HG03108 (cell line): ENCODE measurements at regions not wholly inside any gene's neighbourhood (a gene's known extent, or its start where the extent isn't known, plus 50 kb on each side); places are given as distances from the start of the nearest gene placed in this dataset.

Experiments
- ATAC-seq: cut with Tn5 transposase; IDR thresholded peaks from one replicate; pipeline ENCODE4 v1.9.1; 2021; ENCODE audit warnings: moderate library complexity; ENCODE audit not compliant: unreplicated experiment

DNA sequence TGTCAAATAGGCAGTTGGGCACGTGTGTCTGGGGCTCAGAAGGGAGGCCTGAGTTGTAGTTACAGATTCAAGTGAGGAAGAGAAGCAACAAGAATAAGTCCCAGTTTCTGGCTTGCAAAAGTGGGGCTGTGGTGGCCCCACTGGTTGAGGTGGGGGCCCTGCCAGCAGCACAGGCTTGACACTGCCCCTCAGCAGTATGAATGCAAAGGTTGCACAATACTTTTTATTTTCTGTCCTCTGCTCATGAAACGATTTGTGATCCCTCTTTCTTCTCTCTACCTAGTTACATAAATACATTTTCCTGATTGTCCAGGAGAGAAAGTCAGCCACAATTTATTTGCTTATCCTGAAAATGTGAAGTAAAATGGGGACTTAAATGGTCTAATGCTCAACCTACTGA, 577.8 kb downstream of the AACS start:
- ATAC-seq, result no peak

DNA sequence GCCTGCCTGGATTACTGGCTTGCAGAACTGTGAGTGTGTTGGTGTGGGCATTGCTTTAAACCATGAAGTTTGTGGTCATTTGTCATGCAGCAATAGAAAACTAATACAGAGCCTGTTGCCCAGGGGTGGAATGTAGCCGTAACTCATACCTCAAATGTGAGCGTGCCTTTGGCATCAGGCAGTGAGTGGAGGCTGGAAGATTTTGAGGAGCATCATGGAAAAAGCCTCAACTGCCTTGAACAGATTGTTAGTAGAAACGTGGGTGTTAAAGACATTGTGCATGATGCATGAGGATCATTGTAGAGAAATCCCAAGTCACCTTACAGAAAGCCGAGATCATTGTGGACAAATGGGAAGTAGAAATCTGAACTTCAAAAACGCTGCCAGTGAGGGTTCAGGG, 580.5 kb downstream of the AACS start:
- ATAC-seq, result no peak

- no peak for ATAC-seq
Observed at GRCh38 chr12:125650587-125650986, 585.4 kb downstream of the AACS start.

- ATAC-seq, result no peak
Observed at GRCh38 chr12:125651625-125652024, 586.4 kb downstream of the AACS start.

- no peak for ATAC-seq
Observed at GRCh38 chr12:125652681-125653080, 587.4 kb downstream of the AACS start.

GRCh38 chr12:125657681-125658080, 592.4 kb downstream of the AACS start:
- no peak for ATAC-seq

DNA sequence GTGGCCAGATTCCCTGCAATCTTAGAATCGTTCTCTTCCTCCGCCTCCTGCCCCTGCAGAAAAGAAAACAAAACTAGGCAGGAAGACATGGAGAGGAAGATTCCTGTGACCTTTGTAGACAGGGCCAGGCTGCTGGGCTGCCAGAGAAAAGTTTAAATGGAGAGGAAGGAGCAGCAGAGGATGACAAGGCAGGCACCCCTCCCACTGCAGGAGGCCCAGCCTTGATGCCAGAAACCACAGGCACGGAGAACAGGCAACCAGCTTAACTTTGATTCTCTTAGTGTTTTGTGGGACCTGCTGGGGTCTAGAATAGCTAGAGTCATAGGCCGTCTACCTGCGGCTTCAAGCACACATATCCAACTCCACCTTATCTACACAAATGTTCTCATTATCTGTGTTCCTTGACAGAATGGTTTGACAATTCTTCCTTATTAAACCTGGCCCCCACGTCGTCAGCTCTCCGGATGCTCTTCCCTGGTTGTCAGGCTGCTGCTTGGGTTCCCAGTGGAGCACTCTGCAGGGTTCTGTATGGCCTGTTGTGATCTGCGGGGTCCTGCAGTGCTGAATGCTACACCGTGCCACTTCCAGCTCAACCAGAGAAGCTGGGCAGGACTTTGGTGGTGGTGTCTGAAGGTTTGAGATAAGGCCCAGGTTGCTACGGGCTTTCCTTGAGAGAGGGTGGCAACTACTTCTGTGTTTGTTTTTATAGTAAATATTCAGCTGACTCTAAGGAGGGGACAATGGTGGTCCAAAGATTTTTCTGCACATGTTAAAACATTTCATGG, 609.5 kb downstream of the AACS start:
- ATAC-seq, result no peak

- no peak for ATAC-seq
Observed at GRCh38 chr12:125676366-125676765, 611.1 kb downstream of the AACS start.

DNA sequence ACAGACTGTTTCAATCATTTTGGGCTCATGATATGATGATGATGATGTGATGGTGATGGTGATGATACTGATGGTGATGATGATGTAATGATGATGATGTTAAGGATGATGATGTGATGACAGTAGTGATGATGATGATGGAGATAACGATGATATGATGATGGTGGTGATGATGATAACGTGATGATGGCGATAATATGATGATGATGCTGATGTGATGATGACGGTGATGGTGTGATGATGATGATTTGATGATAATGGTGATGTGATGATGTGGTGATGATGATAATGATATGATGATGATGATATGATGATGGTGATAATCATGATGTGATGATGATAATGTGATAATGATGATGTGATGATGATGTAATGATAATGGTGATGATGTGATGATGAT, 612.6 kb downstream of the AACS start:
- no peak for ATAC-seq

GRCh38 chr12:125678589-125678993, 613.4 kb downstream of the AACS start:
- no peak for ATAC-seq

DNA sequence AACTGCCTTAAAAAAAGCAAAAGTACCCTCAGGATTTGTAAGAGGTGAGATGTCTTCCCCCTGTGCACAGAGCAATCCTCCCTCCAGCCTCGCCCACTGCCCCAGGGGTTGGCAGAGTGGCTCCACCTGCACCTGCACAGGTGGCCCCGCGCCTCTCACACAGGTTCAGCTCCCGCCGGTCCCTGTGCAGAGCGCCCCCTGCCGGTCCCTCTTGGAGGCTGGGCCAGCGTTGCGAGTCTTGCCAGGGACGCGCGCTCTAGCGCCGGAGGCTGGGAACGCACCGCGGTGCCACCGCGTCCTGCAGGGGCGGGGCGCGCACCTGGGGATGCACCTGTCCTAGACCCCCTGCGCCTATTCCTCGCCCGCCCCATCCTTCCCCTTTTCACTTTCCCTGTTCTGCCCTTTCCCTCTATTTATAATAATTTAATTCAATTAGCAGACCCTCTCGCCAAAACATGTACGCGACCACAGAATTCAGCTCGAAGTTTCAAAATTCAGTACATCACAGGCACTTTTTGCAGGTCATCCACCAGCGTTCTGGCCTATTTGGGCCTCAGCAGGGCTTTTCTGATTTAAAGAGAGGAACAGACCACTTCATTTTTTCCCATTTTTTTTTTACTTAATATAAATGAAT, 618.6 kb downstream of the AACS start:
- no peak for ATAC-seq

- no peak for ATAC-seq
Observed at GRCh38 chr12:125684968-125685790, 619.9 kb downstream of the AACS start.

GRCh38 chr12:125685915-125686314, 620.7 kb downstream of the AACS start:
- no peak for ATAC-seq

- ATAC-seq, result no peak
Observed at GRCh38 chr12:125687403-125687802, 622.2 kb downstream of the AACS start.

- ATAC-seq, result no peak
Observed at GRCh38 chr12:125687820-125688219, 622.6 kb downstream of the AACS start.

DNA sequence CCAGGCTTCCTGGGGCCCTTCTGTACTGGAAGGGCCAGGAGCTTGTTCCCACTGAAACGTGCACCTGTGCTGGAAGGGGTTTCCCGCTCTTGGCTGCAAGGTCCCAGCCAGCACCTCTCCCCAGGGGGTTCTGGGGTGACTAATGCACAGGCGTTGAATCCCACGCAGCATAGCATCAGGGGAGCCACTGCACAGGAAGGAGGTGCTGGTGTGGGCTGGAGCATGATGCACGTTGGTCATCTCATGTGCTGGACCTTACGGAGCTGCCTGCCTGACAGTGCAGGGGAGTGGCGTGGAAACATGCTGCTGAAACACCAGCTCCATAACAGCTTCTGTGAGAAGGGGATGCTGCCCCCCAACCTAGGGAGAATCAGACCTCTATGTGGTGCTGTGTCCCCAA, 623.0 kb downstream of the AACS start:
- ATAC-seq, result no peak

GRCh38 chr12:125688881-125689280, 623.6 kb downstream of the AACS start:
- ATAC-seq, result no peak

GRCh38 chr12:125689576-125690410, 624.6 kb downstream of the AACS start:
- no peak for ATAC-seq

DNA sequence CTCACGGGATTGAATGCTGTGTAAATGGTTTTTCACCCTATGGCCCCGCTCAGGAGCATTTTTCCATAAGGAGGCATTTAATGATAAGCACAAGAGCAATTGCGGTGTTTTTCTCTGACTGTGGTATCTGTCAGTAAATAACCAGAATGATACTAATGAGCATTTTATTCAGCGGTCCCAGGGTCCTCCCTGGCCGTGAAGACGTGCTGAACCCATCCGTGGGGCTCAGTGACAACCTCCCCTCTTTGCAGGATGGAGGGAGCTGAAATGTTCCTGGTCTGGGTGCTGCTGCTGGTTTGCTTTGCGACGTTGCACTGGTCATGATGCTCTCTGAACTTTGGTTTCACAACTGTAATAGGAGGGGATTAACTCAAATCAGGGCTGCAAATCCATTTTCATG, 625.6 kb downstream of the AACS start:
- ATAC-seq, result no peak

GRCh38 chr12:125696054-125696453, 630.8 kb downstream of the AACS start:
- no peak for ATAC-seq

DNA sequence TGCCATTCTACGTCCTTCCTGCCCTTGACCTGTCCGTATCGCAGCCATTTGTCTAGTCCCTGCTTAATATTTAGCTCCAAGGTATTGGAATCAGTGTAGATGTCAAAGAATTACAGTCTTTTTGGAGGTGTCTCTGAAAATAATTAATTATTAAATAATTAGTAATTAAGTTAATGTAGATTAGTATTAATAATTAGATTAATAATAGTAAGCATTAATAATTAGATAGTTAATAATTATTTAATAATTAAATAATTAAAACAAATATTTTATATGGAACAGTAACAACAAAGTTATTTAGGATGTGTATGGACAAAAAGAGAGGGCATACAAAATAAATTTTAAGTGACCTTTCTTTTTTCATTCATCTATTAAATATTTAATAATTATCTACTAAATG, 639.6 kb downstream of the AACS start:
- no peak for ATAC-seq
